ENCODE measurements at regions not wholly inside any gene's neighbourhood (a gene's known extent, or its start where the extent isn't known, plus 50 kb on each side); places are given as distances from the start of the nearest gene placed in this dataset.
A peak's percentile ranks its signal among the peaks of the same experiment; 100 is the strongest.

DNA sequence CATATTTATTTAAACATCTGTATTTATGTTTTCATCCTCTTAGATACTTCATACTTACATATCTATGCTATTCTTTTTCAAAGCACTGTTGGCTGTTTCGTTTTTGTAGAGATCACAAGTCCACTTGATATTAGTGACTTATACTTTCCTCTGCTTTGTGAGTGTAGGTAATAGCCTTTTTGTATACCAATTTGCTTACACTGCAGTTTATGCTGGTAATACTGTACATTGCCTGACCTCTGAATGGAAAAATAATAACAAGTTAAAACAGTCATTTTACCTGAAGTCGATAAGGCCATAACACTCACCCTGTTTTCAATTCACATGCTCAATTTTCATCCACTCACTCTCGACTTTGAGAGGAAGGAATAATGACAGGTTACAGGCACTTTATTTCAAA is 89.9 kb upstream of the NANOGP8 start:
- no peak for DNase-seq (ENCODE audit: low read depth in 2 of 2)
- TF ChIP-seq CTCF (IDR thresholded peaks at IDR 0.05; ENCODE audit: low read depth, low read length) = no peak
- no peak overlapping the region for H3K4me3 ChIP-seq (replicated peaks in 1 of 2; ENCODE audit: low read depth in 2 of 2, low read length in 2 of 2)

- TF ChIP-seq CTCF (IDR thresholded peaks at IDR 0.05; ENCODE audit: low read depth, low read length) = no peak
- DNase-seq (ENCODE audit: low read depth in 2 of 2) = peak; percentile 21 to 49
- no peak overlapping the region for H3K4me3 ChIP-seq (replicated peaks in 1 of 2; ENCODE audit: low read depth in 2 of 2, low read length in 2 of 2)
These were observed 88.5 kb upstream of the NANOGP8 start for GRCh38 chr15:35173444-35174118.

- DNase-seq (ENCODE audit: low read depth in 2 of 2) = peak in 1 of 2 donors; percentile 23
- TF ChIP-seq CTCF (IDR thresholded peaks at IDR 0.05; ENCODE audit: low read depth, low read length) = no peak
- no peak overlapping the region for H3K4me3 ChIP-seq (replicated peaks in 1 of 2; ENCODE audit: low read depth in 2 of 2, low read length in 2 of 2)
These were observed 85.1 kb upstream of the NANOGP8 start for GRCh38 chr15:35170207-35170606.

GRCh38 chr15:35168464-35168863 is 83.4 kb upstream of the NANOGP8 start:
- H3K4me3 ChIP-seq (replicated peaks in 1 of 2; ENCODE audit: low read depth in 2 of 2, low read length in 2 of 2) = no peak overlapping the region
- peak; percentile 39 to 80 for DNase-seq (ENCODE audit: low read depth in 2 of 2)
- no peak for TF ChIP-seq CTCF (IDR thresholded peaks at IDR 0.05; ENCODE audit: low read depth, low read length)

DNA sequence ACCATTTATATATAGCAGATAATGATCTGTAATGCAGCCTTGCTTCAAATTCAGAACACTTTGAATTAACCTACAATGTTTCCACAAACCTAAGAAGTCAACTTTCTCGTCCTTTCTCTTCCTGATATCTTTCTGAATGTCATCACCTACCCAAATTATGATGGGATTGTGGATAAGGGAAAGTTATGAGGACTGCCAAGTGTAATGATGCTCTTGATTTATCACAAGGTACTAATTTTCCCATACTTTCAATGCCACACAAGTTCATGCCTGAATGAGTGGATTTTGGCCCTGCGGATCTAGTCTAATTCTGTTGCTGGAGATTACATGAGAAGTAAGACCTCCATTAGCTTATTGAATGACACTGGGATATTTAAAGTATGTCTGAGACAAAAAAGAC is 82.6 kb upstream of the NANOGP8 start:
- TF ChIP-seq CTCF (IDR thresholded peaks at IDR 0.05; ENCODE audit: low read depth, low read length) = no peak
- DNase-seq (ENCODE audit: low read depth in 2 of 2) = no peak
- no peak overlapping the region for H3K4me3 ChIP-seq (replicated peaks in 1 of 2; ENCODE audit: low read depth in 2 of 2, low read length in 2 of 2)

DNA sequence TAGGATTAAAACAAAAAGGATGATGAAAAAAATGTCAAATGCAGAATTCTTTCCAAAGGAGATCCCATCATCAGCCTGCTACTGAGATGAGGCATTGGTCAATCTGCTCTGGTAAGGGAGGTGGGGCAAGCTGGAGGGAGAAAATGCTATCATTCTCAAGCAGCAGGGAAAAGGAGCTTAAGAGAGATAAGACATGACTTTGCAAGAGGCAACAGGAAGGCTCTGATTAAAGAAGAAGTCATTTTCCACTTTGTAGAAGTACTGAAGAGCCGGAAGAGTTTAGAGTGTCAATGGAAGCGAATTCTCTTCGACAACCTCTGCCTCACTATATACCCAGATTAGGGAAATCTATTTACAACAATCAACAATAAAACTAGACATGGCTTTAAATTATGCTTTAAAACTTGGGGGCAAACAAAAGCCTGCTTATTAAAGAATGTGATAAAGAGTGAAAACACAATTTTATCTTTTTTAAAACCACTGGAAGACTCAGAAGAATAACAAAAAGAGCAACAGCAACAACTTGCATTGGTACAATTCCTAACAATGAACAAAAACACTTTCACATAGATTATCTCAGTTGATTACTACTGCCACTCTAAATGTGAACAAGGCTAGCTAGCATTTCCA is 81.8 kb upstream of the NANOGP8 start:
- TF ChIP-seq CTCF (IDR thresholded peaks at IDR 0.05; ENCODE audit: low read depth, low read length) = no peak
- DNase-seq (ENCODE audit: low read depth in 2 of 2) = peak in 1 of 2 donors; percentile 22
- H3K4me3 ChIP-seq (replicated peaks in 1 of 2; ENCODE audit: low read depth in 2 of 2, low read length in 2 of 2) = no peak overlapping the region
